Lower lobe of right lung (tissue), 2 donors: ENCODE measurements at regions not wholly inside any gene's neighbourhood (a gene's known extent, or its start where the extent isn't known, plus 50 kb on each side); places are given as distances from the start of the nearest gene placed in this dataset.

Experiments used
- ATAC-seq, 2 donors: fragments of 200-7000 bp; cut with Tn5 transposase; one replicate each; pipeline ENCODE4 v1.9.1; 2020 to 2022; ENCODE audit warnings: mild to moderate bottlenecking in 2 of 2, moderate library complexity in 2 of 2
- DNase-seq: peaks from one replicate; pipeline ENCODE4 v3.0.0-alpha.2; 2020
- H3K27ac ChIP-seq: fragments of 200-600 bp; one replicate; pipeline ENCODE4 v1.8.0; 2022
- H3K27me3 ChIP-seq: fragments of 200-600 bp; one replicate; pipeline ENCODE4 v1.8.0; 2022; ENCODE audit warnings: low read depth
- H3K36me3 ChIP-seq: fragments of 200-600 bp; one replicate; pipeline ENCODE4 v1.8.0; 2022; ENCODE audit warnings: mild to moderate bottlenecking
- H3K4me1 ChIP-seq: fragments of 200-600 bp; one replicate; pipeline ENCODE4 v1.8.0; 2022
- H3K4me3 ChIP-seq: fragments of 200-600 bp; one replicate; pipeline ENCODE4 v1.8.0; 2022; ENCODE audit warnings: mild to moderate bottlenecking
- H3K9me3 ChIP-seq: fragments of 200-600 bp; one replicate; pipeline ENCODE4 v1.8.0; 2022
- intact Hi-C: fragments of 100-400 bp; cut with DNase I; formaldehyde crosslinking; loops from one replicate; pipeline ENCODE4 v1.11.0; 2022
- TF ChIP-seq, protein P1 (sequence below): fragments of 200-600 bp; IDR thresholded peaks from one replicate; pipeline ENCODE4 v1.8.0; 2022; ENCODE audit warnings: antibody characterized with exemption, mild to moderate bottlenecking
- donor health status: DM: no; HTN: yes; CAD: no; lungs with severe emphysema.

- intact Hi-C loops: no loop called here
These were observed 109.8 kb upstream of the RASGRP1 start for GRCh38 chr15:38674448-38674847.

DNA sequence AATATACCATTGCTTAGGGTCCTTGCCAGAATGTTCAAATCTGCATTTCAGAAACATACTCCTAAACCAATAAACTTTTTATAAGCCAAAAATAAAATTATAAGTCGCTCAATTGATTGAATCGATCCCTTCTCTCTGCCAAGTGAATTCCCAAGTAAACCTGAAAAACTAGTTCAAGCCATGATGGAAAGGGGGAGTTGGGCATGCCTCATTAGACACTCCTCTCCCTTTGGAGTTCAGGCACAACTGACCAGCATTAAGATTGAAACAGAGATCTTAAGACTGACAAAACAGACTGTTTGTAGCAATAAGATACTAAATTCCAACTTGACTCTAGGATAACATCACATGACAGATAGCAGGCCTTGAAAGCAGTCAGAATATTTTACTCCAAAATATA is 113.7 kb upstream of the RASGRP1 start:
- intact Hi-C loops: no loop called here
- Histone ChIP-seq H3K27ac (no peak overlapping the region), H3K4me3 (no peak overlapping the region), H3K4me1 (peaks cover under 1% of the 10 kb centered on the region), H3K36me3 (no peaks in the 10 kb centered on the region), H3K9me3 (no peaks in the 10 kb centered on the region), H3K27me3 (no peaks in the 10 kb centered on the region)
- TF ChIP-seq, protein P1, sequence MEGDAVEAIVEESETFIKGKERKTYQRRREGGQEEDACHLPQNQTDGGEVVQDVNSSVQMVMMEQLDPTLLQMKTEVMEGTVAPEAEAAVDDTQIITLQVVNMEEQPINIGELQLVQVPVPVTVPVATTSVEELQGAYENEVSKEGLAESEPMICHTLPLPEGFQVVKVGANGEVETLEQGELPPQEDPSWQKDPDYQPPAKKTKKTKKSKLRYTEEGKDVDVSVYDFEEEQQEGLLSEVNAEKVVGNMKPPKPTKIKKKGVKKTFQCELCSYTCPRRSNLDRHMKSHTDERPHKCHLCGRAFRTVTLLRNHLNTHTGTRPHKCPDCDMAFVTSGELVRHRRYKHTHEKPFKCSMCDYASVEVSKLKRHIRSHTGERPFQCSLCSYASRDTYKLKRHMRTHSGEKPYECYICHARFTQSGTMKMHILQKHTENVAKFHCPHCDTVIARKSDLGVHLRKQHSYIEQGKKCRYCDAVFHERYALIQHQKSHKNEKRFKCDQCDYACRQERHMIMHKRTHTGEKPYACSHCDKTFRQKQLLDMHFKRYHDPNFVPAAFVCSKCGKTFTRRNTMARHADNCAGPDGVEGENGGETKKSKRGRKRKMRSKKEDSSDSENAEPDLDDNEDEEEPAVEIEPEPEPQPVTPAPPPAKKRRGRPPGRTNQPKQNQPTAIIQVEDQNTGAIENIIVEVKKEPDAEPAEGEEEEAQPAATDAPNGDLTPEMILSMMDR: no peak
- no peak for DNase-seq
- no peak for ATAC-seq

More at GRCh38 chr15:38674448-38674847, 109.8 kb upstream of the RASGRP1 start:
- Histone ChIP-seq H3K9me3 (no peaks in the 10 kb centered on the region), H3K27ac (no peak overlapping the region), H3K27me3 (no peaks in the 10 kb centered on the region), H3K4me3 (no peak overlapping the region), H3K4me1 (peaks cover 4% of the 10 kb centered on the region), H3K36me3 (no peaks in the 10 kb centered on the region)
- TF ChIP-seq, protein P1: no peak
- ATAC-seq: no peak
- DNase-seq: no peak

- ATAC-seq: no peak
- H3K9me3 ChIP-seq: no peaks in the 10 kb centered on the region
- no peaks in the 10 kb centered on the region for H3K27me3 ChIP-seq
- H3K4me3 ChIP-seq: no peak overlapping the region
- DNase-seq: no peak
- no peaks in the 10 kb centered on the region for H3K36me3 ChIP-seq
- no peak overlapping the region for H3K27ac ChIP-seq
- H3K4me1 ChIP-seq: peaks cover 4% of the 10 kb centered on the region
- intact Hi-C loops: loop anchor here (10.0 kb wide), 1 partner anchor 116 kb away; the partner anchor contains the start of gene RASGRP1
- TF ChIP-seq, protein P1: no peak
These were observed 116.2 kb upstream of the RASGRP1 start for GRCh38 chr15:38680775-38681174.

GRCh38 chr15:38682363-38682762 is 117.7 kb upstream of the RASGRP1 start:
- no peak for DNase-seq
- Histone ChIP-seq H3K36me3 (no peaks in the 10 kb centered on the region), H3K27me3 (no peaks in the 10 kb centered on the region), H3K4me1 (peaks cover 4% of the 10 kb centered on the region), H3K27ac (no peak overlapping the region), H3K9me3 (no peaks in the 10 kb centered on the region), H3K4me3 (no peak overlapping the region)
- TF ChIP-seq, protein P1: no peak
- intact Hi-C loops: loop anchor here (10.0 kb wide), 1 partner anchor 118 kb away; the partner anchor contains the start of gene RASGRP1
- ATAC-seq: no peak

DNA sequence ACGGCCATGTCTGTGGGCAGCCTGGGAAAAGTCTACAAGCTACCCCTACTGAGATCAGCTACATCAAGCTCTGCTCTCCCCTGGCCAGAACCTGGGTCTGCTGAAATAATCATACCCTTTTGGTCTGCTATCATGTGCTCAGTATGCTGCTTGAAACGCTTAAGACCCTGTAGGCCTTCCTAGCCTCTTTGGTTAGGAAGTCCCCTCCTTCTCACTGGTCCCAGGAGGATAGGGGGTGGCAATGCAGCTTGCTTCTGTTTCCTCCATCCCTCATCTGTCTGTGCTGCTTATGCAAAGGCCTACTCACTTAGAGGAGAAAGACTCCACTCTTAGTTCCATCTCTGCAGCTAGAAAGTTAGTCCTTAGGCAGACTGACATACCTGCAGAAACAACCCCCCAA is 118.2 kb upstream of the RASGRP1 start:
- TF ChIP-seq, protein P1: no peak
- Histone ChIP-seq H3K36me3 (no peaks in the 10 kb centered on the region), H3K4me1 (peaks cover 4% of the 10 kb centered on the region), H3K9me3 (no peaks in the 10 kb centered on the region), H3K27me3 (no peaks in the 10 kb centered on the region), H3K4me3 (no peak overlapping the region), H3K27ac (no peak overlapping the region)
- DNase-seq (no peak), ATAC-seq (no peak)
- intact Hi-C loops: loop anchor here (10.0 kb wide), 1 partner anchor 118 kb away; the partner anchor contains the start of gene RASGRP1
